ENCODE measurements at regions not wholly inside any gene's neighbourhood (a gene's known extent, or its start where the extent isn't known, plus 50 kb on each side); places are given as distances from the start of the nearest gene placed in this dataset.

DNA sequence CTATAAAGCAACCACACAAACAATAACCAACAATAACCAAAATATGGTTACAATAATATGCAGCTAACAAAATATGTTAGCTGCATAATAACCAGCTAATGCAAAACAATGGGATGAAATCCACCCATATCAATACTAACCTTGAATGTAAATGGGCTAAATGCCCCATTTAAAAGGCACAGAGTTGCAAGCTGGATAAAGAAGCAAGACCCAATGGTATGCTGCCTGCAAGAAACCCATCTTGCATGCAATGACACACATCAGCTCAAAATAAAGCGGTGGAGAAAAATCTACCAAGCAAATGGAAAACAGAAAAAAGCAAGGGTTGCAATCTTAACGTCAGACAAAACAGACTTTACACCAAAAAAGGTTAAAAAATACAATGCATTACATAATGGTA is 316.5 kb upstream of the NR5A2 start:
- peaks cover 19% of the 10 kb centered on the region for H3K9me3 ChIP-seq (ENCODE audit: low read length)
- no peak overlapping the region for H3K4me2 ChIP-seq (ENCODE audit: low read depth, low read length)
- H3K79me2 ChIP-seq (ENCODE audit: insufficient read depth, low read length): no peaks in the 10 kb centered on the region
- no peaks in the 10 kb centered on the region for H3K36me3 ChIP-seq (replicated peaks in 1 of 2; ENCODE audit: control insufficient read depth in 1 of 2, insufficient read depth in 2 of 2, low read length in 2 of 2)
- H2AFZ ChIP-seq (ENCODE audit: low read length): no peak overlapping the region
- POLR2A ChIA-PET: no interaction called here
- no peak for ATAC-seq
- H4K20me1 ChIP-seq (ENCODE audit: insufficient read depth, low read length): no peaks in the 10 kb centered on the region
- intact Hi-C loops (cut with micrococcal nuclease; ENCODE audit: unreplicated experiment) (no loop called here), in situ Hi-C loops (cut with HindIII; ENCODE audit: extremely low pct_ligation_motif_present, low pct_unique_long_range_greater_than_20kb) (no loop called here)
- no peak for DNase-seq (ENCODE audit: low spot score)
- H3K4me3 ChIP-seq (replicated peaks in 1 of 3; ENCODE audit: insufficient read depth in 1 of 3, low read depth in 2 of 3, low read length in 3 of 3): no peak overlapping the region
- 0% methylated on average over 2 of the region's 2 CpGs for WGBS (ENCODE audit: low lambda C conversion rate)
- H3K27ac ChIP-seq (ENCODE audit: extremely low read length, insufficient read depth, low read length): no peak overlapping the region
- no peaks in the 10 kb centered on the region for H3K27me3 ChIP-seq (ENCODE audit: control insufficient read depth in 1 of 2, insufficient read depth in 2 of 2, low read length in 2 of 2)
- CTCF ChIA-PET (ENCODE audit: low intra/inter-chr PET ratio, low total read pairs): no interaction called here
- FAIRE-seq: no peak
- BruUV-seq (replicated peaks): no TSS peak
- no peaks in the 10 kb centered on the region for H3K4me1 ChIP-seq (ENCODE audit: insufficient read depth, low read length)
- no peak overlapping the region for H3K9ac ChIP-seq (ENCODE audit: insufficient read depth, low read depth, low read length)
- TF ChIP-seq U2AF2 (IDR thresholded peaks at IDR 0.05; ENCODE audit: low read depth, low read length) (no peak), PPARG (CRISPR knock-in tag; conservative IDR thresholded peaks at IDR 0.05) (no peak), FOSL2 (CRISPR knock-in tag; IDR thresholded peaks at IDR 0.05) (no peak), ZNF562 (CRISPR knock-in tag; IDR thresholded peaks at IDR 0.05; ENCODE audit: borderline replicate concordance) (no peak), ADNP (CRISPR knock-in tag; IDR thresholded peaks at IDR 0.05) (no peak), ZNF768 (CRISPR knock-in tag; IDR thresholded peaks at IDR 0.05) (no peak), YEATS4 (CRISPR knock-in tag; IDR thresholded peaks at IDR 0.05; ENCODE audit: borderline replicate concordance) (no peak), RNF2 (conservative IDR thresholded peaks at IDR 0.05; ENCODE audit: low read depth) (no peak), ZNF274 (CRISPR knock-in tag; IDR thresholded peaks at IDR 0.05) (no peak), ZNF282 (IDR thresholded peaks at IDR 0.05; ENCODE audit: partially characterized antibody) (no peak), ZNF260 (CRISPR knock-in tag; IDR thresholded peaks at IDR 0.05; ENCODE audit: borderline replicate concordance, low read depth) (no peak), GATAD2A (CRISPR knock-in tag; IDR thresholded peaks at IDR 0.05) (no peak), HCFC1 (IDR thresholded peaks at IDR 0.05; ENCODE audit: low read depth, low read length) (no peak)
- TF ChIP-seq, protein P1, sequence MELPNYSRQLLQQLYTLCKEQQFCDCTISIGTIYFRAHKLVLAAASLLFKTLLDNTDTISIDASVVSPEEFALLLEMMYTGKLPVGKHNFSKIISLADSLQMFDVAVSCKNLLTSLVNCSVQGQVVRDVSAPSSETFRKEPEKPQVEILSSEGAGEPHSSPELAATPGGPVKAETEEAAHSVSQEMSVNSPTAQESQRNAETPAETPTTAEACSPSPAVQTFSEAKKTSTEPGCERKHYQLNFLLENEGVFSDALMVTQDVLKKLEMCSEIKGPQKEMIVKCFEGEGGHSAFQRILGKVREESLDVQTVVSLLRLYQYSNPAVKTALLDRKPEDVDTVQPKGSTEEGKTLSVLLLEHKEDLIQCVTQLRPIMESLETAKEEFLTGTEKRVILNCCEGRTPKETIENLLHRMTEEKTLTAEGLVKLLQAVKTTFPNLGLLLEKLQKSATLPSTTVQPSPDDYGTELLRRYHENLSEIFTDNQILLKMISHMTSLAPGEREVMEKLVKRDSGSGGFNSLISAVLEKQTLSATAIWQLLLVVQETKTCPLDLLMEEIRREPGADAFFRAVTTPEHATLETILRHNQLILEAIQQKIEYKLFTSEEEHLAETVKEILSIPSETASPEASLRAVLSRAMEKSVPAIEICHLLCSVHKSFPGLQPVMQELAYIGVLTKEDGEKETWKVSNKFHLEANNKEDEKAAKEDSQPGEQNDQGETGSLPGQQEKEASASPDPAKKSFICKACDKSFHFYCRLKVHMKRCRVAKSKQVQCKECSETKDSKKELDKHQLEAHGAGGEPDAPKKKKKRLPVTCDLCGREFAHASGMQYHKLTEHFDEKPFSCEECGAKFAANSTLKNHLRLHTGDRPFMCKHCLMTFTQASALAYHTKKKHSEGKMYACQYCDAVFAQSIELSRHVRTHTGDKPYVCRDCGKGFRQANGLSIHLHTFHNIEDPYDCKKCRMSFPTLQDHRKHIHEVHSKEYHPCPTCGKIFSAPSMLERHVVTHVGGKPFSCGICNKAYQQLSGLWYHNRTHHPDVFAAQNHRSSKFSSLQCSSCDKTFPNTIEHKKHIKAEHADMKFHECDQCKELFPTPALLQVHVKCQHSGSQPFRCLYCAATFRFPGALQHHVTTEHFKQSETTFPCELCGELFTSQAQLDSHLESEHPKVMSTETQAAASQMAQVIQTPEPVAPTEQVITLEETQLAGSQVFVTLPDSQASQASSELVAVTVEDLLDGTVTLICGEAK (IDR thresholded peaks at IDR 0.05): no peak
- TF ChIP-seq, protein P1 (CRISPR knock-in tag; IDR thresholded peaks at IDR 0.05): no peak
- TF ChIP-seq, protein P2, sequence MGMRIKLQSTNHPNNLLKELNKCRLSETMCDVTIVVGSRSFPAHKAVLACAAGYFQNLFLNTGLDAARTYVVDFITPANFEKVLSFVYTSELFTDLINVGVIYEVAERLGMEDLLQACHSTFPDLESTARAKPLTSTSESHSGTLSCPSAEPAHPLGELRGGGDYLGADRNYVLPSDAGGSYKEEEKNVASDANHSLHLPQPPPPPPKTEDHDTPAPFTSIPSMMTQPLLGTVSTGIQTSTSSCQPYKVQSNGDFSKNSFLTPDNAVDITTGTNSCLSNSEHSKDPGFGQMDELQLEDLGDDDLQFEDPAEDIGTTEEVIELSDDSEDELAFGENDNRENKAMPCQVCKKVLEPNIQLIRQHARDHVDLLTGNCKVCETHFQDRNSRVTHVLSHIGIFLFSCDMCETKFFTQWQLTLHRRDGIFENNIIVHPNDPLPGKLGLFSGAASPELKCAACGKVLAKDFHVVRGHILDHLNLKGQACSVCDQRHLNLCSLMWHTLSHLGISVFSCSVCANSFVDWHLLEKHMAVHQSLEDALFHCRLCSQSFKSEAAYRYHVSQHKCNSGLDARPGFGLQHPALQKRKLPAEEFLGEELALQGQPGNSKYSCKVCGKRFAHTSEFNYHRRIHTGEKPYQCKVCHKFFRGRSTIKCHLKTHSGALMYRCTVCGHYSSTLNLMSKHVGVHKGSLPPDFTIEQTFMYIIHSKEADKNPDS (CRISPR knock-in tag; IDR thresholded peaks at IDR 0.05): no peak
- TF ChIP-seq, protein P3, sequence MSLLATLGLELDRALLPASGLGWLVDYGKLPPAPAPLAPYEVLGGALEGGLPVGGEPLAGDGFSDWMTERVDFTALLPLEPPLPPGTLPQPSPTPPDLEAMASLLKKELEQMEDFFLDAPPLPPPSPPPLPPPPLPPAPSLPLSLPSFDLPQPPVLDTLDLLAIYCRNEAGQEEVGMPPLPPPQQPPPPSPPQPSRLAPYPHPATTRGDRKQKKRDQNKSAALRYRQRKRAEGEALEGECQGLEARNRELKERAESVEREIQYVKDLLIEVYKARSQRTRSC (CRISPR knock-in tag; IDR thresholded peaks at IDR 0.05; ENCODE audit: low read depth): no peak
